Activated CD8-positive, alpha-beta T cell treated with anti-CD3 and anti-CD28 coated beads for 36 hours (primary cell): ENCODE measurements at regions not wholly inside any gene's neighbourhood (a gene's known extent, or its start where the extent isn't known, plus 50 kb on each side); places are given as distances from the start of the nearest gene placed in this dataset.

ENCODE experiments used
- ATAC-seq: fragments of 200-7000 bp; cut with Tn5 transposase; one replicate; pipeline ENCODE4 v1.10.0; 2021; ENCODE audit warnings: mild to moderate bottlenecking, moderate library complexity
- CTCF ChIA-PET: fragments of 350-600 bp; sonication (Branson Sonifier 250); formaldehyde crosslinking; loops from one replicate; lab custom pipeline; 2021; ENCODE audit warnings: antibody characterized with exemption; lab: Charles Lee
- POLR2A ChIA-PET: fragments of 350-600 bp; sonication (Branson Sonifier 250); formaldehyde crosslinking; loops from one replicate; lab custom pipeline; 2021; ENCODE audit warnings: antibody characterized with exemption; lab: Charles Lee
- DNase-seq: peaks from one replicate; pipeline ENCODE4 v3.0.0-alpha.2; 2020
- H3K27ac Mint-ChIP-seq: one replicate; pipeline ENCODE4 v1.8.0; 2021; ENCODE audit warnings: mild to moderate bottlenecking, mixed read lengths
- H3K27me3 Mint-ChIP-seq: one replicate; pipeline ENCODE4 v1.8.0; 2021; ENCODE audit warnings: mixed read lengths
- H3K36me3 Mint-ChIP-seq: one replicate; pipeline ENCODE4 v1.8.0; 2021; ENCODE audit warnings: low read depth, mixed read lengths
- H3K4me1 Mint-ChIP-seq: one replicate; pipeline ENCODE4 v1.8.0; 2021; ENCODE audit warnings: low read depth, mixed read lengths
- H3K4me3 Mint-ChIP-seq: one replicate; pipeline ENCODE4 v1.8.0; 2021; ENCODE audit warnings: mild to moderate bottlenecking, moderate library complexity, mixed read lengths
- H3K9me3 Mint-ChIP-seq: one replicate; pipeline ENCODE4 v1.8.0; 2021; ENCODE audit warnings: mixed read lengths
- intact Hi-C: fragments of 100-400 bp; cut with micrococcal nuclease; formaldehyde crosslinking; loops from one replicate; pipeline ENCODE4 v1.10.0; 2022
- TF ChIP-seq, protein P1 (sequence below): fragments of 200-600 bp; IDR thresholded peaks from one replicate; pipeline ENCODE4 v1.8.0; 2022; ENCODE audit warnings: antibody characterized with exemption, mild to moderate bottlenecking

DNA sequence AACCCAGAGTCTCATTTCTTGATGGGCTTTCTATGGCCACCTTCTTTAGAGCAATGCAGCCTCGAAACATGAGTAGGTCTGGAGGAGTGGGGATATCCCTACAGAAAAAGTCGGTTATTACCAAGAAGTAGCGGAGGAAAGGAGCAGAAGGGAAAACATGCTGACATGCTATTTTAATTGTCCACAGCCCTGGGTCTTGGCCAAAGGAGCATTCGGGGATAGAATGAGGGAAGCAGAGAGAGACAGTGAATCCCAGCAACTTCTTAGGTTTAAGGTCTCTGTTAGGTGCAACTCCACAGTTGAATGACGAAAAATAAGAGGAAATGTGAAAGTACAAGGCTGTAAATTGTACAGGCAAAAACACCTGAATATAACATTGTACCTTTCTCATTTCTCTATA is 506.7 kb upstream of the CDH18 start:
- no peaks in the 10 kb centered on the region for H3K27me3 Mint-ChIP-seq
- ChIA-PET POLR2A (no interaction called here), CTCF (no interaction called here)
- H3K9me3 Mint-ChIP-seq = peaks cover 7% of the 10 kb centered on the region
- H3K4me3 Mint-ChIP-seq = no peak overlapping the region
- intact Hi-C loops = no loop called here
- no peak overlapping the region for H3K27ac Mint-ChIP-seq
- TF ChIP-seq, protein P1, sequence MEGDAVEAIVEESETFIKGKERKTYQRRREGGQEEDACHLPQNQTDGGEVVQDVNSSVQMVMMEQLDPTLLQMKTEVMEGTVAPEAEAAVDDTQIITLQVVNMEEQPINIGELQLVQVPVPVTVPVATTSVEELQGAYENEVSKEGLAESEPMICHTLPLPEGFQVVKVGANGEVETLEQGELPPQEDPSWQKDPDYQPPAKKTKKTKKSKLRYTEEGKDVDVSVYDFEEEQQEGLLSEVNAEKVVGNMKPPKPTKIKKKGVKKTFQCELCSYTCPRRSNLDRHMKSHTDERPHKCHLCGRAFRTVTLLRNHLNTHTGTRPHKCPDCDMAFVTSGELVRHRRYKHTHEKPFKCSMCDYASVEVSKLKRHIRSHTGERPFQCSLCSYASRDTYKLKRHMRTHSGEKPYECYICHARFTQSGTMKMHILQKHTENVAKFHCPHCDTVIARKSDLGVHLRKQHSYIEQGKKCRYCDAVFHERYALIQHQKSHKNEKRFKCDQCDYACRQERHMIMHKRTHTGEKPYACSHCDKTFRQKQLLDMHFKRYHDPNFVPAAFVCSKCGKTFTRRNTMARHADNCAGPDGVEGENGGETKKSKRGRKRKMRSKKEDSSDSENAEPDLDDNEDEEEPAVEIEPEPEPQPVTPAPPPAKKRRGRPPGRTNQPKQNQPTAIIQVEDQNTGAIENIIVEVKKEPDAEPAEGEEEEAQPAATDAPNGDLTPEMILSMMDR = no peak
- H3K4me1 Mint-ChIP-seq = no peaks in the 10 kb centered on the region
- DNase-seq (no peak), ATAC-seq (no peak)
- H3K36me3 Mint-ChIP-seq = no peaks in the 10 kb centered on the region

DNA sequence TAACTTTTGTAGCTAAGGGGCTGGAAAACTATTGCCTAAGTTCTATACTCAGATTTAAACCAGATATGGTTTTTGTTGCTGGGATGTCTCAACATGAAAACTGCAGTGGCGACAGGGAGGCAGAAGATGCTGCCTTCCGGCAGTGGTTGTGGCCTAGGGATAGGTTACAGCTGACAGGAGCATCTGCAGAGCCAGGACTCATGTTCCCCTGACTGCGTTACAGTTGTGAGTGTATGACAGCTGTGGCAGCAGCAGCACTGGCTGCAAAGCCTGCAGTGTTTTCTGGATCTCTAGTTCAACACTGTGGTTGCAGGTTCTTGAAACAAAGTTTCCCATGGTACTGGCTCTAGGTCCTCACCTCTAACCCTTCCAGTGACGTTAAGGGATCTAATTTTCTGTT is 498.8 kb upstream of the CDH18 start:
- no peaks in the 10 kb centered on the region for H3K36me3 Mint-ChIP-seq
- H3K27me3 Mint-ChIP-seq = no peaks in the 10 kb centered on the region
- no peak for ATAC-seq
- peaks cover 3% of the 10 kb centered on the region for H3K9me3 Mint-ChIP-seq
- intact Hi-C loops = no loop called here
- ChIA-PET CTCF (no interaction called here), POLR2A (no interaction called here)
- TF ChIP-seq, protein P1 = no peak
- no peak overlapping the region for H3K27ac Mint-ChIP-seq
- H3K4me3 Mint-ChIP-seq = no peak overlapping the region
- DNase-seq = no peak
- no peaks in the 10 kb centered on the region for H3K4me1 Mint-ChIP-seq

DNA sequence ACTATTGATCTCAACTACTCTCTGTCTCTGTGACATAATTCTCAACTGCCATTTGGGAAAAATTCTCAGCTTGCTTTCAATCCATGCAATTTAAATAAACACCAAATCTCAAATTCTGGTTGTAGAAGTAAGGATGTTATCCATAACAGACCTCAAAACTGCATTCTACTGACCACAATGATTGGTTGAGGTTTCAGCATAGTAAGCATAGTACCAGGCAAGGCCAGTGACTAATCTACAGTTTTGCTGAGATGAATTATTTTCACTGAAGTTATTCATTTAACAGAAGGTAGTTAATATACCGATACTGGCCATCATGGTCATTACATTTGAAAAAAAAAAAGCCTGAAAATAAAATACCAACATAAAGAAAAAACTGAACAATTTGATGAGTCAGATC is 488.0 kb upstream of the CDH18 start:
- H3K36me3 Mint-ChIP-seq = no peaks in the 10 kb centered on the region
- DNase-seq = no peak
- TF ChIP-seq, protein P1 = no peak
- no peaks in the 10 kb centered on the region for H3K4me1 Mint-ChIP-seq
- peaks cover 6% of the 10 kb centered on the region for H3K9me3 Mint-ChIP-seq
- no peak overlapping the region for H3K27ac Mint-ChIP-seq
- intact Hi-C loops = no loop called here
- ChIA-PET POLR2A (no interaction called here), CTCF (no interaction called here)
- no peak for ATAC-seq
- H3K27me3 Mint-ChIP-seq = no peaks in the 10 kb centered on the region
- H3K4me3 Mint-ChIP-seq = no peak overlapping the region

DNA sequence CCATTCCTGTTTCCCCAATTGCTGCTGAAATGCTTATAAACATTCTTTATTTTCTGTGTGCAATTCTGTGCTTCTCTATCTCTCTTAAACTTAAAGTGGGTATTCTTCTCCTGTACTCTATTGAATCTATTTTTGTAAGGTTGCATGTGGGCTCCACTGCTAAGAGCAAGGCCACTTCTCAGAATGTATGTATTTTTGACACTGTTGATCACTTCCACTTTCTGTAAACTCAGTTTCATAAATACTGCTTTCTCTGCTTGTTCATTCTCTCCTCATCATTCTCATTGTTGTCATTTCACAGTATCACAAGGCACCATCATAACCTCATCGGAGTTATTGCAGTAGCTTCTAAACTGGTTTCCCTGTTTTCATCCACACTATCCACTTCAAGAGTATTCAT is 483.0 kb upstream of the CDH18 start:
- no peaks in the 10 kb centered on the region for H3K27me3 Mint-ChIP-seq
- ChIA-PET POLR2A (no interaction called here), CTCF (no interaction called here)
- H3K4me1 Mint-ChIP-seq = no peaks in the 10 kb centered on the region
- no peaks in the 10 kb centered on the region for H3K36me3 Mint-ChIP-seq
- H3K4me3 Mint-ChIP-seq = no peak overlapping the region
- intact Hi-C loops = no loop called here
- DNase-seq (no peak), ATAC-seq (no peak)
- no peak overlapping the region for H3K27ac Mint-ChIP-seq
- TF ChIP-seq, protein P1 = no peak
- H3K9me3 Mint-ChIP-seq = peaks cover 3% of the 10 kb centered on the region

DNA sequence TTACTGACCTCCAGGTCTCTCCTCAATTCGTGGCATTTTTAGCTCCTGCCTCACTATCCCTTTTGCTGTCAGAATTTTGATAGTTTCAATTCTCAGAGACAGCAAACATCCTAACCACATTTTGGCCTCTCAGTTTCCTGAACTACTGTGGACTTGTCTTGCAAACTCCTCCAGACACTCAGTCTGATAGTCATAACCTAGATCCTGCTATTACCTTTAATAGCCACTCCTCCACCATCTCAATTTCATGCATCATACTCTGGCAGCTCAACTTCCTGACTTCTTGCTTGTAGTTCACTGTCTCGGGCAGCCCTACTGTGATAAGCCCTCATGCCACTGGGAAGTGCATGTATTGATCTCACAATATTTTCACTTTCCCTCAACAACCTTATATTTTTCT is 481.8 kb upstream of the CDH18 start:
- intact Hi-C loops = no loop called here
- H3K9me3 Mint-ChIP-seq = peaks cover 5% of the 10 kb centered on the region
- no peak for ATAC-seq
- H3K27me3 Mint-ChIP-seq = no peaks in the 10 kb centered on the region
- no peak overlapping the region for H3K4me3 Mint-ChIP-seq
- H3K36me3 Mint-ChIP-seq = no peaks in the 10 kb centered on the region
- H3K4me1 Mint-ChIP-seq = no peaks in the 10 kb centered on the region
- H3K27ac Mint-ChIP-seq = no peak overlapping the region
- POLR2A ChIA-PET = no interaction called here
- CTCF ChIA-PET = no interaction called here
- no peak for DNase-seq
- TF ChIP-seq, protein P1 = no peak
